Testis (tissue), 2 donors: ENCODE measurements at regions not wholly inside any gene's neighbourhood (a gene's known extent, or its start where the extent isn't known, plus 50 kb on each side); places are given as distances from the start of the nearest gene placed in this dataset.

Experiments used
- DNase-seq: peaks from one replicate; pipeline ENCODE4 v3.0.0-alpha.2; 2019
- H3K27ac ChIP-seq, 2 donors: fragments of 200-600 bp; sonication (generic); one replicate each; pipeline ENCODE4 v1.5.1; 2019
- H3K27me3 ChIP-seq: fragments of 200-600 bp; sonication (generic); one replicate; pipeline ENCODE4 v1.5.1; 2019
- H3K36me3 ChIP-seq: fragments of 200-600 bp; sonication (generic); one replicate; pipeline ENCODE4 v1.5.1; 2017; ENCODE audit warnings: low read depth; ENCODE audit errors: missing control alignments
- H3K4me1 ChIP-seq: fragments of 200-600 bp; sonication (generic); one replicate; pipeline ENCODE4 v1.5.1; 2019
- H3K4me3 ChIP-seq, 2 donors: fragments of 200-600 bp; sonication (generic); one replicate each; pipeline ENCODE4 v1.5.1; 2017 to 2019
- H3K9me3 ChIP-seq: fragments of 200-600 bp; sonication (generic); one replicate; pipeline ENCODE4 v1.5.1; 2017
- POLR2A ChIP-seq: fragments of 450-650 bp; IDR thresholded peaks from one replicate; pipeline ENCODE4 v1.6.1; 2017; ENCODE audit warnings: antibody characterized with exemption, mild to moderate bottlenecking, moderate library complexity
- WGBS, 2 donors: methylation state at CpG; one replicate each; pipeline ENCODE4 v1.1.5; 2018; 5-methylcytosine and 5-hydroxymethylcytosine counted together
- intact Hi-C: fragments of 100-400 bp; cut with DNase I; formaldehyde crosslinking; loops from one replicate; pipeline ENCODE4 v1.15.1; 2023; ENCODE audit warnings: low total_unique reads
- TF ChIP-seq, protein P1 (sequence below), 3 experiments: fragments of 450-650 bp in 2 of 3; fragments of 200-600 bp in 1 of 3; sonication (generic) in 1 of 3; IDR thresholded peaks; one replicate each; pipeline ENCODE4 v1.5.1; 2016 to 2019; ENCODE audit warnings: antibody characterized with exemption in 3 of 3, mild to moderate bottlenecking in 2 of 3, moderate library complexity in 1 of 3

DNA sequence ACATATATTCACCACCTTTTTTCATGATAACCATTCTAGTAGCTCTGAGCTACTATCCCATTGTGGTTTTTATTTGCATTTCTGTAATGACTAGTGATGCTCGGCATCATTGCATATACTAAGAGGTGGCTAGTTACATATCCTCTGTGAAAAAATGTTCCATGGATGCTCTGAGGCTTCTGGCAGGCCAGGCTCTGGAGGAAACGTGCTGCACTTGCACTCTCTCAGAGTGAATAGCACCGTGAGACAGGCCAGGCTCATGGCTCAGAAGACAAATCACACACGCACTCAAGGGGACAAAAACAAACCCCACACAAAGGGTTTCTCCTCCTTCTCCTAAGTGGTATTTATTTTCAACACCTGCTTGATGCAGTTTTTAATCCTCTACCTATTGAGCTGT, 1085.3 kb upstream of the CNTNAP5 start:
- DNase-seq = no peak

DNA sequence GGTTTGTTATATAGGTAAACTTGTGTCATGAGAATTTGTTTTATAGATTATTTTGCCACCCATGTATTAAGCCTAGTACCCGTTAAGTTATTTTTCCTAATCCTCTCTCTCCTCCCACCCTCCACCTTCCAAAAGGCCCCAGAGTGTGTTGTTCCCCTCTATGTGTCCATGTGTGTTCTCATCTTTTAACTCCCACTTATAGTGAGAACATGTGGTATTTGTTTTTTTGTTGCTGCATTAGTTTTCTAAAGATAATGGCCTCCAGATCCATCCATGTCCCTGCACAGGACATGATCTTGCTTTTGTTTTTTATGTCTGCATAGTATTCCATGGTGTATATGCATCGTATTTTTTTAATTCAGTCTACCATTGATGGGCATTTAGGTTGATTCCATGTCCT, 1075.6 kb upstream of the CNTNAP5 start:
- TF ChIP-seq, protein P1, sequence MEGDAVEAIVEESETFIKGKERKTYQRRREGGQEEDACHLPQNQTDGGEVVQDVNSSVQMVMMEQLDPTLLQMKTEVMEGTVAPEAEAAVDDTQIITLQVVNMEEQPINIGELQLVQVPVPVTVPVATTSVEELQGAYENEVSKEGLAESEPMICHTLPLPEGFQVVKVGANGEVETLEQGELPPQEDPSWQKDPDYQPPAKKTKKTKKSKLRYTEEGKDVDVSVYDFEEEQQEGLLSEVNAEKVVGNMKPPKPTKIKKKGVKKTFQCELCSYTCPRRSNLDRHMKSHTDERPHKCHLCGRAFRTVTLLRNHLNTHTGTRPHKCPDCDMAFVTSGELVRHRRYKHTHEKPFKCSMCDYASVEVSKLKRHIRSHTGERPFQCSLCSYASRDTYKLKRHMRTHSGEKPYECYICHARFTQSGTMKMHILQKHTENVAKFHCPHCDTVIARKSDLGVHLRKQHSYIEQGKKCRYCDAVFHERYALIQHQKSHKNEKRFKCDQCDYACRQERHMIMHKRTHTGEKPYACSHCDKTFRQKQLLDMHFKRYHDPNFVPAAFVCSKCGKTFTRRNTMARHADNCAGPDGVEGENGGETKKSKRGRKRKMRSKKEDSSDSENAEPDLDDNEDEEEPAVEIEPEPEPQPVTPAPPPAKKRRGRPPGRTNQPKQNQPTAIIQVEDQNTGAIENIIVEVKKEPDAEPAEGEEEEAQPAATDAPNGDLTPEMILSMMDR (IDR thresholded peaks at IDR 0.05) = no peak
- TF ChIP-seq POLR2A = no peak

More for the DNA sequence above, 1085.3 kb upstream of the CNTNAP5 start:
- no peak overlapping the region for H3K4me3 ChIP-seq
- 65 to 76% methylated on average over 4 of the region's 4 CpGs for WGBS, 2 donors
- no peaks in the 10 kb centered on the region for H3K36me3 ChIP-seq
- TF ChIP-seq, protein P1 (IDR thresholded peaks at IDR 0.05) = no peak
- TF ChIP-seq POLR2A = no peak
- intact Hi-C loops = no loop called here
- H3K27ac ChIP-seq = no peak overlapping the region
- H3K4me1 ChIP-seq = no peaks in the 10 kb centered on the region
- no peaks in the 10 kb centered on the region for H3K27me3 ChIP-seq
- H3K9me3 ChIP-seq = no peaks in the 10 kb centered on the region

DNA sequence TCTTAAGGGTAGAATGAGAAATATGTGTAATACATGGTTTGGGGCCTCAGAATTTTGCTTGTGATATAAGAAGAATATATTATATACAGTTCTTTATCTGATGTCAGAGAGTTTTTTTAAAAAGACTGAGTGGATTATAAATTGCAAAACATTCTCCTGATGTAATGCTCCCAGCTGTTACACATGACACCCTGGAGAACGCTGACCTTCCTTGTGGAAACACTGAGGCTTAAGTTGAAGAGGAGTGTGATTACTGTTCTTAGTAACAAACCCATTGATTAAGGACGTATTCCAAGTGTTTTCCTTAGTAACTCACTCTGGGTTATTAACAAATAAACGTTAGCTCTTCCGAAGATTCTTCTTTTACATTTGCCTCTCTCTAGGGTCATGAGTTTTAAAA, 1069.3 kb upstream of the CNTNAP5 start:
- H3K9me3 ChIP-seq = no peaks in the 10 kb centered on the region
- H3K4me3 ChIP-seq = no peak overlapping the region
- no peak for DNase-seq
- intact Hi-C loops = no loop called here
- no peak overlapping the region for H3K27ac ChIP-seq
- no peaks in the 10 kb centered on the region for H3K36me3 ChIP-seq
- H3K27me3 ChIP-seq = no peaks in the 10 kb centered on the region
- WGBS, 2 donors = 80 to 83% methylated on average over 4 of the region's 4 CpGs
- TF ChIP-seq, protein P1 (IDR thresholded peaks at IDR 0.05) = no peak
- TF ChIP-seq POLR2A = no peak
- H3K4me1 ChIP-seq = no peaks in the 10 kb centered on the region

More for the DNA sequence above, 1075.6 kb upstream of the CNTNAP5 start:
- H3K9me3 ChIP-seq = no peaks in the 10 kb centered on the region
- H3K4me3 ChIP-seq = no peak overlapping the region
- no peak overlapping the region for H3K27ac ChIP-seq
- no peaks in the 10 kb centered on the region for H3K27me3 ChIP-seq
- intact Hi-C loops = no loop called here
- H3K4me1 ChIP-seq = no peaks in the 10 kb centered on the region
- 50 to 63% methylated on average over 2 of the region's 2 CpGs for WGBS, 2 donors
- no peak for DNase-seq
- no peaks in the 10 kb centered on the region for H3K36me3 ChIP-seq

GRCh38 chr2:122960759-122961641, 1064.1 kb upstream of the CNTNAP5 start:
- no peak overlapping the region for H3K27ac ChIP-seq
- no peaks in the 10 kb centered on the region for H3K9me3 ChIP-seq
- H3K36me3 ChIP-seq = no peaks in the 10 kb centered on the region
- intact Hi-C loops = no loop called here
- H3K4me3 ChIP-seq = no peak overlapping the region
- no peak for DNase-seq
- H3K27me3 ChIP-seq = no peaks in the 10 kb centered on the region
- 78 to 81% methylated on average over 5 of the region's 5 CpGs for WGBS, 2 donors
- no peaks in the 10 kb centered on the region for H3K4me1 ChIP-seq
- TF ChIP-seq POLR2A = no peak
- TF ChIP-seq, protein P1 (IDR thresholded peaks at IDR 0.05) = no peak

DNA sequence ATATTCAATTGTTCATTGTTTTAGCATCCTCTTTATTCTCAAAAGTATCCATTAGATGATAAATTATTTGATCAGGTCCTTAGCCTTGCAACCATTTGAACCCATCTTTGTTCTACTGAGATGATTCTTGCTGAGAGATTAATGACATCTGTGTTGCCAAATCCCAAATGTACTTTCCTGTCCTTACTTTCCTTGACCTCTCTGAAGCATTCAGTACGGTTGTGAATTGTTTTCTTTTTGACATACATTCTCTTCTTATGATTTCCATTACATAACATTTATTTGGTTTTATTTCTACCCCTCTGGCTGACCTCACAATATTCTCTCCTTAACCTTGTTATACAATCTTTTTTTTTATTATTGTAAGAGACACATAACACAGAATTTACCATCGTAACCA, 1058.6 kb upstream of the CNTNAP5 start:
- Histone ChIP-seq H3K4me3 (no peak overlapping the region), H3K27me3 (no peaks in the 10 kb centered on the region), H3K27ac (no peak overlapping the region), H3K36me3 (no peaks in the 10 kb centered on the region), H3K4me1 (no peaks in the 10 kb centered on the region), H3K9me3 (no peaks in the 10 kb centered on the region)
- DNase-seq = no peak
- TF ChIP-seq, protein P1 (IDR thresholded peaks at IDR 0.05) = no peak
- TF ChIP-seq POLR2A = no peak
- intact Hi-C loops = no loop called here
- 73 to 79% methylated on average over 2 of the region's 2 CpGs for WGBS, 2 donors
